ENCODE measurements at regions not wholly inside any gene's neighbourhood (a gene's known extent, or its start where the extent isn't known, plus 50 kb on each side); places are given as distances from the start of the nearest gene placed in this dataset.

DNA sequence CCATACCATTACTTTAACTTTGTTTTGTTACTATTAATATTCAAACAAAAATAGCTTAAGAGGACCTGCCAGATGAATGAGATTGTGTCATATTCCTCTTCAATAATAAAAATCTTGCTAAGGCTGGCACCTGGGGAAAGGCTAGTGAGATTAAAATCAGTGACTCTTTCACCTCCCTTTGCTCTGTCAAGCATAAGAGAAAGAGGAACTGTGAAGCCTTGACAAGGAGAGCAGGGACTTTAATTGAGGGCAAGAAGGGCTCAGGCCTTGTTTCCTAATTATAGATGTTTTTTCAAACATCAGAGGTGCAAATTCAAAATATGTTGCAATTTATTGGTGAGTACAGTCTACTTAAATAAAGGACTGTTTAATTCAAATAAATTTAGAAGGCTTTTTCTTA is 91.7 kb downstream of the SPATA31D1 start:
- TF ChIP-seq, protein P1, sequence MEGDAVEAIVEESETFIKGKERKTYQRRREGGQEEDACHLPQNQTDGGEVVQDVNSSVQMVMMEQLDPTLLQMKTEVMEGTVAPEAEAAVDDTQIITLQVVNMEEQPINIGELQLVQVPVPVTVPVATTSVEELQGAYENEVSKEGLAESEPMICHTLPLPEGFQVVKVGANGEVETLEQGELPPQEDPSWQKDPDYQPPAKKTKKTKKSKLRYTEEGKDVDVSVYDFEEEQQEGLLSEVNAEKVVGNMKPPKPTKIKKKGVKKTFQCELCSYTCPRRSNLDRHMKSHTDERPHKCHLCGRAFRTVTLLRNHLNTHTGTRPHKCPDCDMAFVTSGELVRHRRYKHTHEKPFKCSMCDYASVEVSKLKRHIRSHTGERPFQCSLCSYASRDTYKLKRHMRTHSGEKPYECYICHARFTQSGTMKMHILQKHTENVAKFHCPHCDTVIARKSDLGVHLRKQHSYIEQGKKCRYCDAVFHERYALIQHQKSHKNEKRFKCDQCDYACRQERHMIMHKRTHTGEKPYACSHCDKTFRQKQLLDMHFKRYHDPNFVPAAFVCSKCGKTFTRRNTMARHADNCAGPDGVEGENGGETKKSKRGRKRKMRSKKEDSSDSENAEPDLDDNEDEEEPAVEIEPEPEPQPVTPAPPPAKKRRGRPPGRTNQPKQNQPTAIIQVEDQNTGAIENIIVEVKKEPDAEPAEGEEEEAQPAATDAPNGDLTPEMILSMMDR (conservative IDR thresholded peaks at IDR 0.05): no peak
- no peak for TF ChIP-seq ZFX (IDR thresholded peaks at IDR 0.05)
